Loucy (cell line): ENCODE measurements at regions not wholly inside any gene's neighbourhood (a gene's known extent, or its start where the extent isn't known, plus 50 kb on each side); places are given as distances from the start of the nearest gene placed in this dataset.

Experiments used
- EZH2phosphoT487 ChIP-seq: fragments of 200-600 bp; IDR thresholded peaks from 2 replicates; pipeline ENCODE4 v1.6.1; 2018; ENCODE audit warnings: antibody characterized with exemption, mild to moderate bottlenecking, moderate library complexity, borderline replicate concordance
- TF ChIP-seq, protein P1 (sequence below): fragments of 200-600 bp; sonication (generic); conservative IDR thresholded peaks from 2 replicates; pipeline ENCODE4 v1.5.1; 2014; ENCODE audit warnings: mild to moderate bottlenecking, antibody characterized with exemption, low read length

DNA sequence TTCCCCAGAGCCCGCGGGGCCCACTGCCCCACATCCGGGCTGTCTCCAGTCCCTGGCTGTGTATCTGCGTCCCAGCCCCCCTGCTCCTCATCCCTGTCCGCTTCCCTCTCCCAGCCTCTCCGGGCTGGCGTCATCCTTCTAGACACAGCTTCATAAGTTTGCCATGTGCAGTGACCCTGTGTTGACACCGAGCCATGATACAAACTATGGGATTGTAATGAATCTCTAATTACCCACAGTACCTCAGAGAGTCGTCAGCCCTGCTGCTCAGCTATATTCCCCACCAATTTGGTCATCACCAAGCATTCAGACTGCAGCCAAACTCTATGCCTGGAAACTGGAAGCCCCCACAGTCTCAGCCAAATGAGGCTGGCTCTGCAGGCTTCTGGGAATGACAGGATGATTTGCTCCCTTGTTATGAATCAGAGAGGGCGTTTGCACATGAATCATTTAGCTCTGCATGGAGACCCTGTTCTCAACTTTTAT, 466.1 kb upstream of the ATP11B start:
- TF ChIP-seq, protein P1, sequence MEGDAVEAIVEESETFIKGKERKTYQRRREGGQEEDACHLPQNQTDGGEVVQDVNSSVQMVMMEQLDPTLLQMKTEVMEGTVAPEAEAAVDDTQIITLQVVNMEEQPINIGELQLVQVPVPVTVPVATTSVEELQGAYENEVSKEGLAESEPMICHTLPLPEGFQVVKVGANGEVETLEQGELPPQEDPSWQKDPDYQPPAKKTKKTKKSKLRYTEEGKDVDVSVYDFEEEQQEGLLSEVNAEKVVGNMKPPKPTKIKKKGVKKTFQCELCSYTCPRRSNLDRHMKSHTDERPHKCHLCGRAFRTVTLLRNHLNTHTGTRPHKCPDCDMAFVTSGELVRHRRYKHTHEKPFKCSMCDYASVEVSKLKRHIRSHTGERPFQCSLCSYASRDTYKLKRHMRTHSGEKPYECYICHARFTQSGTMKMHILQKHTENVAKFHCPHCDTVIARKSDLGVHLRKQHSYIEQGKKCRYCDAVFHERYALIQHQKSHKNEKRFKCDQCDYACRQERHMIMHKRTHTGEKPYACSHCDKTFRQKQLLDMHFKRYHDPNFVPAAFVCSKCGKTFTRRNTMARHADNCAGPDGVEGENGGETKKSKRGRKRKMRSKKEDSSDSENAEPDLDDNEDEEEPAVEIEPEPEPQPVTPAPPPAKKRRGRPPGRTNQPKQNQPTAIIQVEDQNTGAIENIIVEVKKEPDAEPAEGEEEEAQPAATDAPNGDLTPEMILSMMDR: no peak
- no peak for TF ChIP-seq EZH2phosphoT487
